Stomach (tissue), 4 donors: ENCODE measurements at regions not wholly inside any gene's neighbourhood (a gene's known extent, or its start where the extent isn't known, plus 50 kb on each side); places are given as distances from the start of the nearest gene placed in this dataset.

Experiments
- CTCF ChIP-seq, 7 experiments: fragments of 450-650 bp in 4 of 7; fragments of 200-600 bp in 3 of 7; sonication (generic) in 3 of 7; IDR thresholded peaks; one replicate each; pipeline ENCODE4 v1.5.1; 2016 to 2019; ENCODE audit warnings: antibody characterized with exemption in 7 of 7, control low read depth in 2 of 7, mild to moderate bottlenecking in 1 of 7
- POLR2A ChIP-seq, 4 donors: fragments of 450-650 bp; IDR thresholded peaks; one replicate each; pipeline ENCODE4 v1.6.1; 2016; ENCODE audit warnings: antibody characterized with exemption in 4 of 4, control low read depth in 2 of 4, mild to moderate bottlenecking in 1 of 4, moderate library complexity in 1 of 4

DNA sequence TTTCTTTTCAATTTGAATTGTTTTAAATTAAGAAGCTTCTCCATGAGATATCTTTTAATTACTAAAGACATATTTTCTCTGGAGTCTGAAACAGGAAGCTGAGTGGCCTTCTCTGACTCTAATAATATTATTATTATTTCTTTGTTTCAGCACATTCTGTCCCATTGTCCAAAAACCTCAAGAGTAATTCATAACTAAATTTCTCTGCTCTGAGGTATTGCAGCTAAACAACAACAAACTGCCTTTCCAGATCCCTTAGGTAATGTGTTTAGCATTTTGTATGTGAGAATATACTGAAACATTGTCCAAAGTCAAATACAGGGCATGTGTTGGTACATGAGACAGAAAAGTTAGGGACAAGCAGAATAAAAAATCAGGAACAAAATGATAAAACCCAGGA is 199.0 kb upstream of the FAR2 start:
- no peak for TF ChIP-seq CTCF (IDR thresholded peaks at IDR 0.05)
- TF ChIP-seq POLR2A (IDR thresholded peaks at IDR 0.05), result no peak
